ENCODE measurements at regions not wholly inside any gene's neighbourhood (a gene's known extent, or its start where the extent isn't known, plus 50 kb on each side); places are given as distances from the start of the nearest gene placed in this dataset.
"Not testable (repeated sequence)": the region's sequence is repeated elsewhere in the genome, so short reads cannot be mapped to it uniquely, and the experiment has no call there.

DNA sequence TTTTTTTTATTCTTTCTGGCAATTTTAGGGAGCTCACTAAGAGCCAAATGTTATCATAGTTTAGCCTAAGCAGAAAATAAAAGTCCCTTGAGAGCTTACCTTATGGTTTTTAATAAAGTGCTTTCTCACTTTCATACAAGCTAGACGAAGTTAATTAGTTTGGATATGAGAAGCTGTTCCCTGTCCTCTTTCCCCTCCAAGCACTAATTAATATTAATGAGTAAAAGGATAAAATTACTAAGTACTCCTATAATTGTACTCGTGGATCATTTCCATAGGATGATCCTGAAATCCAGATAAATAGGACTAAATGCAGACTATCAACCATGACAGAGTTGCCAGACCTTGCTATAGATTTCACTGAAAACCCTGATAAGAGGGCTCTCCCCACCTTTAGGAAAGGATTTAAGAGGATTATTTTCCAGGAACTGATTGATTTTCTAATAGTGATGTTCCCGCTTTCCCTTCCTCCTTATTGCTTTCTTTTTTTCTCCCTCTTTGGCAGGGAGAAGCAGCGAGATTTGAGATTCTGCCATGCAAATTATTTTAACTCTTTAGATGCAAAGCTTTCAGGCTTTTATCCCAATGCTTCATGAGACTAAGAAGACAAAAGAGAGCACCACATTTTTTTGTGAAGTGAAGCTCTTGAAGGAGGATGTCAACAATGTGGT lies 58.3 kb upstream of the HECW1 start:
- no peak for TF ChIP-seq CTCF (IDR thresholded peaks at IDR 0.05; ENCODE audit: insufficient read depth, low read depth, low read length)
- no peak for DNase-seq (ENCODE audit: low read depth)
- ChIA-PET POLR2A (no interaction called here), CTCF (interaction anchor here (0.6 to 1.9 kb wide), 2 partner anchors 12 to 18 kb away, joined by 4 to 5 read pairs; no protein-coding TSS in a partner anchor)
- Histone ChIP-seq H3K36me3 (ENCODE audit: control insufficient read depth, insufficient read depth, low read length) (no peaks in the 10 kb centered on the region), H3K4me3 (ENCODE audit: low read depth, low read length) (no peak overlapping the region), H3K27me3 (ENCODE audit: control insufficient read depth, insufficient read depth, low read length) (no peaks in the 10 kb centered on the region; the same call in 1 of the 2 replicates)

DNA sequence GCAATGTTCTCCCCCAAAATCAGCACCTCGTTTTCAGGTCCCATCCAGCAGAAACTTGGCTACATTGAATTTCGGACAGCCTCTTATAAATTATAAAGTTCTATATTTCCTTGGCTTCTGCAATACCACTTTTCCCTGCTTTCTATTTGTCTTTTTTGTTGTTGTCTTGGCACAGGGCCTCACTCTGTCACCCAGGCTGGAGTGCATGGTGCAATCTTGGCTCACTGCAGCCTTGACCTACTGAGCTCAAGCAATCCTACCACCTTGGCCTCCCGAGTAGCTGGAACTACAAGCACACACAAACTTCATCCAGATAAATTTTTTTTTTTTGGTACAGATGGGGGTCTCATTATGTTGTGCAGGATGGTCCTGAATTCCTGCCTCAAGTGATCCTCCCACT lies 55.3 kb upstream of the HECW1 start:
- ChIA-PET POLR2A (no interaction called here), CTCF (no interaction called here)
- no peak for DNase-seq (ENCODE audit: low read depth)
- no peak overlapping the region for H3K4me3 ChIP-seq (ENCODE audit: low read depth, low read length)
- no peaks in the 10 kb centered on the region for H3K36me3 ChIP-seq (ENCODE audit: control insufficient read depth, insufficient read depth, low read length)
- H3K27me3 ChIP-seq (ENCODE audit: control insufficient read depth, insufficient read depth, low read length) = no peaks in the 10 kb centered on the region; the same call in 1 of the 2 replicates
- TF ChIP-seq CTCF (IDR thresholded peaks at IDR 0.05; ENCODE audit: insufficient read depth, low read depth, low read length) = no peak

DNA sequence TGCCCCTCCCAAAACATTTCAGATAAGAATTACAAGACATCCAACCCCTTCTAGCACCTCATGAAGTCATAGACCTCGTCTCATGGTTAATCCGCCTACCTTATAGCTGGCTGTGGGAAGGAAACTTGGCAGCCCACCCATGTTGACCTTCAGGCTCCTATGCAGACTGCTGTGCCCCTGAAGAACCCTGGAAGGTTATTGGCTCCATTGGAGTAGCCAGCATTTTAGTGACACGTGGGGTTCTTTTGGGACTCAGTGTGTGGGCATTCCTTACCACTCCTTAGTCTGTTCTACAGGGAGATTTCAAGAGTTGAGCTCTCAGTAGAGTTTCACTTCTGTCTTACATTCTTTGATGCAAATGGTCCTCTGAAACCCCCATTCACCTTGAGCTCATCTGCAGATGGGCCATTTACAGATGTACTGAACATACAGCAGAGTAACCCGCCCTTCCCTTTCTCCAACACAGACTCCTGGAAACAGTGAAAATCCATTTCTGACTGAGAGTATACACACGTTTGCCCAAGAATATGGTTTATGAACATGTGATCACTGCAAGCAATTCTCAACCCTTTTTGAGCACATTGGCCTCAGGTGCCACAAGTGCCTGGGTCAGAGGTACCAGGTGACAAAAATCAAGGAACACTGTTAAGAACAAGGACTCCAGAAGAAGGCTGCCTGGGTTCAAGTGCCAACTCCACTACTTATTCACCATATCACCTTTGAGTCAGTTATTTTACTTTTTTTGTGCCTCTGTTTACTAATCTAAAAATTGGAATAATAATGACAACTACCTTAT lies 54.0 kb upstream of the HECW1 start:
- H3K36me3 ChIP-seq (ENCODE audit: control insufficient read depth, insufficient read depth, low read length) = no peaks in the 10 kb centered on the region
- ChIA-PET POLR2A (no interaction called here), CTCF (interaction anchor here (1.4 kb wide), 1 partner anchor 13 kb away, joined by 4 read pairs; no protein-coding TSS in a partner anchor)
- no peak for TF ChIP-seq CTCF (IDR thresholded peaks at IDR 0.05; ENCODE audit: insufficient read depth, low read depth, low read length)
- no peak overlapping the region for H3K4me3 ChIP-seq (ENCODE audit: low read depth, low read length)
- DNase-seq (ENCODE audit: low read depth) = no peak
- H3K27me3 ChIP-seq (ENCODE audit: control insufficient read depth, insufficient read depth, low read length) = no peaks in the 10 kb centered on the region; the same call in 1 of the 2 replicates

GRCh38 chr7:43059067-43059600 lies 53.3 kb upstream of the HECW1 start:
- POLR2A ChIA-PET; H3K4me3 ChIP-seq (ENCODE audit: low read depth, low read length); DNase-seq (ENCODE audit: low read depth); H3K36me3 ChIP-seq (ENCODE audit: control insufficient read depth, insufficient read depth, low read length); H3K27me3 ChIP-seq (ENCODE audit: control insufficient read depth, insufficient read depth, low read length): not testable (repeated sequence)
- CTCF ChIA-PET = interaction anchor here (1.4 kb wide), 1 partner anchor 12 kb away, joined by 4 read pairs; no protein-coding TSS in a partner anchor

Measured in BJ (cell line).